Mesodermal cell (in vitro differentiated cells): ENCODE measurements at regions not wholly inside any gene's neighbourhood (a gene's known extent, or its start where the extent isn't known, plus 50 kb on each side); places are given as distances from the start of the nearest gene placed in this dataset.
"Not testable (repeated sequence)": the region's sequence is repeated elsewhere in the genome, so short reads cannot be mapped to it uniquely, and the experiment has no call there.

Source experiments
- H3K27ac ChIP-seq: 2 replicates; pipeline ENCODE4 v1.7.0; 2013; ENCODE audit warnings: mild to moderate bottlenecking, low read depth, low read length, moderate library complexity; ENCODE audit not compliant: severe bottlenecking
- H3K36me3 ChIP-seq: 2 replicates; pipeline ENCODE4 v1.7.1; 2013; ENCODE audit warnings: mild to moderate bottlenecking, low read length, moderate library complexity; ENCODE audit not compliant: control insufficient read depth, insufficient read depth
- H3K4me1 ChIP-seq: one replicate; pipeline ENCODE4 v1.7.1; 2013; ENCODE audit warnings: mild to moderate bottlenecking, low read length; ENCODE audit not compliant: insufficient read depth, control insufficient read depth, poor library complexity, severe bottlenecking
- H3K4me3 ChIP-seq: 2 replicates; pipeline ENCODE4 v1.7.0; 2013; ENCODE audit warnings: low read length, control low read depth, mild to moderate bottlenecking; ENCODE audit not compliant: insufficient read depth, poor library complexity, severe bottlenecking; ENCODE audit errors: extremely low read depth
- H3K9me3 ChIP-seq: 2 replicates; pipeline ENCODE4 v1.7.1; 2013; ENCODE audit warnings: mild to moderate bottlenecking, low read length, moderate library complexity; ENCODE audit not compliant: control insufficient read depth
- WGBS, 2 experiments: methylation state at CpG; one replicate each; pipeline ENCODE4 v1.1.5; 2013; ENCODE audit warnings: missing lambda C conversion rate in 2 of 2; ENCODE audit not compliant: insufficient coverage in 2 of 2; 5-methylcytosine and 5-hydroxymethylcytosine counted together

GRCh38 chr11:106305458-106305857 lies 228.0 kb downstream of the AASDHPPT start:
- Histone ChIP-seq H3K27ac (no peak overlapping the region), H3K9me3 (peaks cover 21% of the 10 kb centered on the region), H3K4me1 (no peaks in the 10 kb centered on the region), H3K4me3 (no peak overlapping the region), H3K36me3 (no peaks in the 10 kb centered on the region)
- WGBS, 2 experiments, result 100% methylated on average over 1 of the region's 1 CpG

GRCh38 chr11:106306942-106307341 lies 229.5 kb downstream of the AASDHPPT start:
- peaks cover 14% of the 10 kb centered on the region for H3K9me3 ChIP-seq

GRCh38 chr11:106309070-106309684 lies 231.7 kb downstream of the AASDHPPT start:
- Histone ChIP-seq H3K4me3 (no peak overlapping the region), H3K36me3 (no peaks in the 10 kb centered on the region), H3K4me1 (no peaks in the 10 kb centered on the region), H3K27ac (no peak overlapping the region), H3K9me3 (no peaks in the 10 kb centered on the region)
- no CpG with 5 or more reads among the region's 2 CpGs for WGBS, 2 experiments

More at GRCh38 chr11:106306942-106307341, 229.5 kb downstream of the AASDHPPT start:
- H3K4me1 ChIP-seq, result no peaks in the 10 kb centered on the region
- no peaks in the 10 kb centered on the region for H3K36me3 ChIP-seq
- no peak overlapping the region for H3K4me3 ChIP-seq
- H3K27ac ChIP-seq, result no peak overlapping the region

- H3K9me3 ChIP-seq, result no peaks in the 10 kb centered on the region
- 93 to 95% methylated on average over 2 of the region's 3 CpGs for WGBS, 2 experiments
- no peaks in the 10 kb centered on the region for H3K4me1 ChIP-seq
- no peaks in the 10 kb centered on the region for H3K36me3 ChIP-seq
- no peak overlapping the region for H3K27ac ChIP-seq
- no peak overlapping the region for H3K4me3 ChIP-seq
Measured at GRCh38 chr11:106311531-106312230, 234.2 kb downstream of the AASDHPPT start.

- 93 to 97% methylated on average over 3 to 8 of the region's 36 CpGs for WGBS, 2 experiments
- H3K9me3 ChIP-seq, result peaks cover 14% of the 10 kb centered on the region
- not testable (repeated sequence) for H3K4me3 ChIP-seq, H3K27ac ChIP-seq, H3K36me3 ChIP-seq, H3K4me1 ChIP-seq
Measured at GRCh38 chr11:106317208-106317773, 239.8 kb downstream of the AASDHPPT start.

GRCh38 chr11:106321601-106322000 lies 244.1 kb downstream of the AASDHPPT start:
- WGBS, 2 experiments, result 86 to 88% methylated on average over 1 of the region's 1 CpG
- H3K4me1 ChIP-seq, result no peaks in the 10 kb centered on the region
- peaks cover 19% of the 10 kb centered on the region for H3K9me3 ChIP-seq
- no peak overlapping the region for H3K4me3 ChIP-seq
- no peaks in the 10 kb centered on the region for H3K36me3 ChIP-seq
- no peak overlapping the region for H3K27ac ChIP-seq

GRCh38 chr11:106322106-106322505 lies 244.6 kb downstream of the AASDHPPT start:
- no peaks in the 10 kb centered on the region for H3K4me1 ChIP-seq

GRCh38 chr11:106326087-106326486 lies 248.6 kb downstream of the AASDHPPT start:
- Histone ChIP-seq H3K9me3 (peaks cover 9% of the 10 kb centered on the region), H3K4me3 (no peak overlapping the region), H3K27ac (no peak overlapping the region), H3K4me1 (no peaks in the 10 kb centered on the region), H3K36me3 (no peaks in the 10 kb centered on the region)
- WGBS, 2 experiments, result no CpG with 5 or more reads among the region's 3 CpGs

More at GRCh38 chr11:106322106-106322505, 244.6 kb downstream of the AASDHPPT start:
- H3K4me3 ChIP-seq, result no peak overlapping the region
- no peaks in the 10 kb centered on the region for H3K36me3 ChIP-seq
- no peak overlapping the region for H3K27ac ChIP-seq
- 92 to 95% methylated on average over 1 to 2 of the region's 2 CpGs for WGBS, 2 experiments
- peaks cover 19% of the 10 kb centered on the region for H3K9me3 ChIP-seq

- no peaks in the 10 kb centered on the region for H3K4me1 ChIP-seq
- 59 to 63% methylated on average over 3 of the region's 3 CpGs for WGBS, 2 experiments
Measured at GRCh38 chr11:106327134-106327533, 249.7 kb downstream of the AASDHPPT start.

GRCh38 chr11:106327637-106328036 lies 250.2 kb downstream of the AASDHPPT start:
- peaks cover 5% of the 10 kb centered on the region for H3K9me3 ChIP-seq
- no peak overlapping the region for H3K27ac ChIP-seq
- no peak overlapping the region for H3K4me3 ChIP-seq
- H3K4me1 ChIP-seq, result no peaks in the 10 kb centered on the region
- no peaks in the 10 kb centered on the region for H3K36me3 ChIP-seq

More at GRCh38 chr11:106327134-106327533, 249.7 kb downstream of the AASDHPPT start:
- no peak overlapping the region for H3K4me3 ChIP-seq
- H3K36me3 ChIP-seq, result no peaks in the 10 kb centered on the region
- H3K9me3 ChIP-seq, result peaks cover 5% of the 10 kb centered on the region
- no peak overlapping the region for H3K27ac ChIP-seq
